ENCODE measurements at regions not wholly inside any gene's neighbourhood (a gene's known extent, or its start where the extent isn't known, plus 50 kb on each side); places are given as distances from the start of the nearest gene placed in this dataset.

DNA sequence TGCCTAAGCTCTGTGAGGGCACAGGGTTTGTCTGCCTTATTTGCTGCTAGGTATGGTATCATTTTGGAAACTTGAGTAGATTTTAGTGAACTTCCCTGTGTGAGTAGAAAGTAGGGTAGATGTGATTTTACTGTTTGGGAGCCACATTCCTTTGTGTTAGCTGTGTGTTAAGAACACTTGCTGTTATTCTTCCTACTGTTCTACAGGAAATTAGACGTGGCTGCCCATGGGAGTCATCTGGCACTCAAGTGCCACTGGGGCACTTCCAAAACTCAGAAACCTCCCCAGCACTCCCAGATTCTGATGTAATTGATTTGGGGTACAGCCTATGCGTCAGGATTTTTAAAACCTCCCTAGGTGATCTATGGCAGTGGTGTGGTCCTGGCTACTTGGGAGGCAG is 369.9 kb upstream of the C2CD4B start:
- TF ChIP-seq CTCF (IDR thresholded peaks at IDR 0.05; ENCODE audit: low read depth, low read length) (no peak), EZH2phosphoT487 (IDR thresholded peaks at IDR 0.05; ENCODE audit: low read depth) (no peak)

Measured in OCI-LY3 (cell line).